SK-N-SH (cell line): ENCODE measurements at regions not wholly inside any gene's neighbourhood (a gene's known extent, or its start where the extent isn't known, plus 50 kb on each side); places are given as distances from the start of the nearest gene placed in this dataset.

Experiments used
- CTCF ChIA-PET: fragments of 300-600, 350-600 bp; formaldehyde crosslinking; extraction: SDS; loops from one replicate; lab custom pipeline; 2021; lab: Yijun Ruan, JAX
- POLR2A ChIA-PET: fragments of 350-600 bp; sonication (Branson Sonifier 250); formaldehyde crosslinking; extraction: SDS; loops from one replicate; lab custom pipeline; 2020; ENCODE audit warnings: antibody characterized with exemption, inconsistent platforms; lab: Yijun Ruan, JAX
- DNase-seq: peaks from one replicate; pipeline ENCODE4 v3.0.0; 2012
- H2AFZ ChIP-seq: fragments of 200-600 bp; sonication (generic); 2 replicates; pipeline ENCODE4 v1.8.1; 2016; ENCODE audit warnings: antibody characterized with exemption, mild to moderate bottlenecking, low read depth
- H3F3A ChIP-seq: fragments of 200-600 bp; sonication (generic); replicated peaks from 2 replicates; pipeline ENCODE3; 2016; ENCODE audit warnings: antibody characterized with exemption, mild to moderate bottlenecking; ENCODE audit not compliant: insufficient read depth
- H3K27ac ChIP-seq, 2 experiments: fragments of 200-500 bp in 1 of 2; fragments of 200-600 bp in 1 of 2; sonication (Bioruptor generic) in 1 of 2; sonication (generic), shearing (Covaris generic) in 1 of 2; 2 replicates each; pipeline versions ENCODE4 v1.5.1 to v1.6.1; 2014 to 2016; ENCODE audit warnings: low read depth in 2 of 2, inconsistent platforms in 1 of 2, low read length in 1 of 2, mild to moderate bottlenecking in 1 of 2, mixed read lengths in 1 of 2
- H3K27me3 ChIP-seq: fragments of 200-600 bp; sonication (generic), shearing (Covaris generic); 2 replicates; pipeline ENCODE4 v1.6.1; 2016; ENCODE audit warnings: mixed run types; ENCODE audit not compliant: insufficient read depth
- H3K36me3 ChIP-seq, 2 experiments: fragments of 200-500 bp in 1 of 2; fragments of 200-600 bp in 1 of 2; sonication (Bioruptor generic) in 1 of 2; sonication (generic) in 1 of 2; replicated peaks in 1 of 2; 2 replicates each; pipeline versions ENCODE3 to v1.5.1; 2014 to 2016; ENCODE audit warnings: low read length in 1 of 2, mild to moderate bottlenecking in 1 of 2; ENCODE audit not compliant: insufficient read depth in 2 of 2, control insufficient read depth in 1 of 2
- H3K4me1 ChIP-seq, 2 experiments: fragments of 200-500 bp in 1 of 2; fragments of 200-600 bp in 1 of 2; sonication (Bioruptor generic) in 1 of 2; sonication (generic), shearing (Covaris generic) in 1 of 2; 2 replicates each; pipeline versions ENCODE4 v1.5.1 to v1.6.1; 2014 to 2016; ENCODE audit warnings: low read depth in 1 of 2, low read length in 1 of 2, mixed run types in 1 of 2; ENCODE audit not compliant: insufficient read depth in 2 of 2, control insufficient read depth in 1 of 2
- H3K4me2 ChIP-seq: fragments of 200-600 bp; sonication (generic), shearing (Covaris generic); 2 replicates; pipeline ENCODE4 v1.6.1; 2017; ENCODE audit warnings: mixed run types
- H3K4me3 ChIP-seq, 2 experiments: fragments of 200-500 bp in 1 of 2; fragments of 200-600 bp in 1 of 2; sonication (Bioruptor generic) in 1 of 2; sonication (generic), shearing (Covaris generic) in 1 of 2; 2 replicates each; pipeline versions ENCODE4 v1.5.1 to v1.8.1; 2014 to 2016; ENCODE audit warnings: low read depth in 2 of 2, inconsistent platforms in 1 of 2, low read length in 1 of 2, mild to moderate bottlenecking in 1 of 2, mixed read lengths in 1 of 2, moderate library complexity in 1 of 2
- H3K79me2 ChIP-seq: fragments of 200-600 bp; sonication (generic); 2 replicates; pipeline ENCODE4 v1.8.1; 2017; ENCODE audit warnings: mild to moderate bottlenecking; ENCODE audit not compliant: insufficient read depth
- H3K9ac ChIP-seq: fragments of 200-600 bp; sonication (generic); 2 replicates; pipeline ENCODE4 v1.6.1; 2017; ENCODE audit warnings: mixed run types
- H3K9me2 ChIP-seq: fragments of 200-600 bp; sonication (generic); 2 replicates; pipeline ENCODE4 v1.6.1; 2017; ENCODE audit warnings: mixed run types
- H3K9me3 ChIP-seq: fragments of 200-600 bp; sonication (generic); 2 replicates; pipeline ENCODE4 v1.6.1; 2017; ENCODE audit warnings: mixed run types, mild to moderate bottlenecking, moderate library complexity
- H4K20me1 ChIP-seq: fragments of 200-600 bp; sonication (generic); 2 replicates; pipeline ENCODE4 v1.6.1; 2017; ENCODE audit warnings: mild to moderate bottlenecking, mixed run types; ENCODE audit not compliant: insufficient read depth
- CHD2 ChIP-seq: fragments of 150-350 bp; IDR thresholded peaks from 2 replicates; pipeline ENCODE4 v1.6.1; 2018; ENCODE audit warnings: low read length; ENCODE audit not compliant: partially characterized antibody
- CTCF ChIP-seq: fragments of 200-600 bp; sonication (generic); IDR thresholded peaks from 2 replicates; pipeline ENCODE4 v1.6.1; 2017; ENCODE audit warnings: antibody characterized with exemption, mild to moderate bottlenecking, moderate library complexity
- EZH2phosphoT487 ChIP-seq: fragments of 200-600 bp; sonication (generic); IDR thresholded peaks from 2 replicates; pipeline ENCODE4 v1.6.1; 2017; ENCODE audit warnings: low read depth, mixed run types, mild to moderate bottlenecking, antibody characterized with exemption, moderate library complexity, borderline replicate concordance
- FOSL2 ChIP-seq: IDR thresholded peaks from 2 replicates; pipeline ENCODE4 v1.4.0; 2012; ENCODE audit warnings: low read depth, mild to moderate bottlenecking, moderate library complexity, borderline replicate concordance
- FOXM1 ChIP-seq: IDR thresholded peaks from 2 replicates; pipeline ENCODE4 v1.4.0; 2012; ENCODE audit warnings: low read depth, mild to moderate bottlenecking
- GABPA ChIP-seq: IDR thresholded peaks from 2 replicates; pipeline ENCODE4 v1.4.0; 2012; ENCODE audit warnings: low read depth, mild to moderate bottlenecking
- GATA2 ChIP-seq: sonication (generic); formaldehyde crosslinking; IDR thresholded peaks from 2 replicates; pipeline ENCODE4 v1.5.0; 2020; ENCODE audit warnings: mild to moderate bottlenecking, missing genetic modification reagents
- IRF3 ChIP-seq: fragments of 150-350 bp; IDR thresholded peaks from 2 replicates; pipeline ENCODE4 v1.6.1; 2016; ENCODE audit warnings: mild to moderate bottlenecking, low read depth, low read length
- MAX ChIP-seq: IDR thresholded peaks from 2 replicates; pipeline ENCODE4 v1.4.0; 2012; ENCODE audit warnings: low read depth
- MEF2A ChIP-seq: IDR thresholded peaks from 2 replicates; pipeline ENCODE4 v1.4.0; 2012; ENCODE audit warnings: low read depth, borderline replicate concordance
- NRF1 ChIP-seq: IDR thresholded peaks from 2 replicates; pipeline ENCODE4 v1.6.1; 2012; ENCODE audit warnings: low read depth, mild to moderate bottlenecking, low read length
- RAD21 ChIP-seq: IDR thresholded peaks from 2 replicates; pipeline ENCODE4 v1.6.1; 2012; ENCODE audit warnings: mild to moderate bottlenecking, low read length
- RCOR1 ChIP-seq: fragments of 150-350 bp; IDR thresholded peaks from 2 replicates; pipeline ENCODE4 v1.6.1; 2017; ENCODE audit warnings: antibody characterized with exemption, low read length
- RFX5 ChIP-seq: IDR thresholded peaks from 2 replicates; pipeline ENCODE4 v1.6.1; 2012; ENCODE audit warnings: mild to moderate bottlenecking, improper control_type of control experiment, low read length
- SIN3A ChIP-seq: IDR thresholded peaks from 2 replicates; pipeline ENCODE4 v1.6.1; 2012; ENCODE audit warnings: low read depth, mild to moderate bottlenecking, low read length, moderate library complexity, borderline replicate concordance
- TAF1 ChIP-seq: IDR thresholded peaks from 2 replicates; pipeline ENCODE4 v1.6.1; 2012; ENCODE audit warnings: low read depth, mild to moderate bottlenecking, low read length, moderate library complexity, borderline replicate concordance
- TEAD4 ChIP-seq: IDR thresholded peaks from 2 replicates; pipeline ENCODE4 v1.4.0; 2012; ENCODE audit warnings: mild to moderate bottlenecking, borderline replicate concordance; ENCODE audit not compliant: insufficient read depth
- USF1 ChIP-seq: IDR thresholded peaks from 2 replicates; pipeline ENCODE4 v1.4.0; 2012; ENCODE audit warnings: low read depth, borderline replicate concordance
- USF2 ChIP-seq: fragments of 150-350 bp; IDR thresholded peaks from 2 replicates; pipeline ENCODE4 v1.6.1; 2017; ENCODE audit warnings: antibody characterized with exemption, low read length, low read depth, borderline replicate concordance
- WGBS: methylation state at CpG from one replicate; pipeline ENCODE4 v1.1.6; 2017; ENCODE audit warnings: low lambda C conversion rate; 5-methylcytosine and 5-hydroxymethylcytosine counted together
- TF ChIP-seq, protein P1 (sequence below): IDR thresholded peaks from 2 replicates; pipeline ENCODE4; 2012

DNA sequence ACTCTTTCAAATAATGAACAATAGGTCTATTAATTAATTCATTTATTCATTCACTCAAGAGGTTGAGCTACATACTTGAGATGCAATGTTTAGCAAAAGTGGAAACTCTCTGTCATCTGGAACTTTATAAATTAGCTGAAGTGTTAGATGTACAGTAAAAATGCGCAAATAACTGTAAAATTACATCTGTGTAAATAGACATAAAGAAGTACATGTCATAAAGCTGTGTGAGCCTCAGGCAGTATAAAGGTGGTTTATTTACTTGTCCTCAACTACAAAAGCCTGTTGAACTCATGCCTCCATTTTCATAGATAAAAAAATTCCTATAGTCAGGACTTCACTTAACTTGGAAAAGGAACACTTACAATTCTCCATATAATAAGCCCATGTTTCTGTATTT lies 343.1 kb downstream of the CDH11 start:
- H3K27me3 ChIP-seq, result no peaks in the 10 kb centered on the region
- POLR2A ChIA-PET, result no interaction called here
- no peaks in the 10 kb centered on the region for H3K79me2 ChIP-seq
- no peaks in the 10 kb centered on the region for H3K9me3 ChIP-seq
- no peak overlapping the region for H2AFZ ChIP-seq
- H3K4me1 ChIP-seq, result peaks cover 0 to 3% of the 10 kb centered on the region in 2 experiments; a peak in 1 of 4 replicates
- H3K27ac ChIP-seq, result no peak overlapping the region
- no peak overlapping the region for H3K4me2 ChIP-seq
- no peaks in the 10 kb centered on the region for H3F3A ChIP-seq
- no peaks in the 10 kb centered on the region for H4K20me1 ChIP-seq
- WGBS, result 92% methylated on average over 1 of the region's 1 CpG
- TF ChIP-seq CHD2 (no peak), MAX (no peak), IRF3 (no peak), RFX5 (no peak), EZH2phosphoT487 (no peak), USF2 (no peak), TAF1 (no peak), RCOR1 (no peak), SIN3A (no peak)
- TF ChIP-seq, protein P1, sequence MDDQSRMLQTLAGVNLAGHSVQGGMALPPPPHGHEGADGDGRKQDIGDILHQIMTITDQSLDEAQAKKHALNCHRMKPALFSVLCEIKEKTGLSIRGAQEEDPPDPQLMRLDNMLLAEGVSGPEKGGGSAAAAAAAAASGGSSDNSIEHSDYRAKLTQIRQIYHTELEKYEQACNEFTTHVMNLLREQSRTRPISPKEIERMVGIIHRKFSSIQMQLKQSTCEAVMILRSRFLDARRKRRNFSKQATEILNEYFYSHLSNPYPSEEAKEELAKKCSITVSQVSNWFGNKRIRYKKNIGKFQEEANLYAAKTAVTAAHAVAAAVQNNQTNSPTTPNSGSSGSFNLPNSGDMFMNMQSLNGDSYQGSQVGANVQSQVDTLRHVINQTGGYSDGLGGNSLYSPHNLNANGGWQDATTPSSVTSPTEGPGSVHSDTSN, result no peak
- TF ChIP-seq, all 33 proteins: peak for 0
- H3K9ac ChIP-seq, result no peak overlapping the region
- no peaks in the 10 kb centered on the region for H3K36me3 ChIP-seq
- CTCF ChIA-PET, result interaction anchor here (1.4 kb wide), 1 partner anchor 11 kb away, joined by 3 read pairs; no protein-coding TSS in a partner anchor
- H3K4me3 ChIP-seq, result no peak overlapping the region
- H3K9me2 ChIP-seq, result no peaks in the 10 kb centered on the region
- no peak for DNase-seq

GRCh38 chr16:64773638-64774037 lies 348.2 kb downstream of the CDH11 start:
- Histone ChIP-seq H3F3A (no peaks in the 10 kb centered on the region), H3K4me3 (no peak overlapping the region), H3K79me2 (no peaks in the 10 kb centered on the region), H3K27me3 (no peaks in the 10 kb centered on the region), H3K4me2 (no peak overlapping the region), H3K4me1 (peaks cover 4 to 7% of the 10 kb centered on the region in 2 experiments; a peak in 1 of 4 replicates), H3K9me3 (no peaks in the 10 kb centered on the region), H3K27ac (peak overlapping the region; percentile 13 to 76; a peak in 2 of 4 replicates), H3K9ac (no peak overlapping the region), H3K36me3 (no peaks in the 10 kb centered on the region), H3K9me2 (no peaks in the 10 kb centered on the region), H2AFZ (peak overlapping the region; percentile 5; the same call in 1 of the 2 replicates), H4K20me1 (no peaks in the 10 kb centered on the region)
- CTCF ChIA-PET, result no interaction called here
- WGBS, result 21% methylated on average over 2 of the region's 2 CpGs
- POLR2A ChIA-PET, result no interaction called here
- DNase-seq, result peak; percentile 22
- no peak for TF ChIP-seq FOSL2
- TF ChIP-seq RAD21, result no peak
- no peak for TF ChIP-seq TAF1
- TF ChIP-seq TEAD4, result no peak
- no peak for TF ChIP-seq MEF2A
- TF ChIP-seq USF1, result no peak
- TF ChIP-seq RFX5, result no peak
- TF ChIP-seq EZH2phosphoT487, result no peak
- no peak for TF ChIP-seq NRF1
- TF ChIP-seq GABPA, result no peak
- no peak for TF ChIP-seq CTCF
- TF ChIP-seq GATA2 (CRISPR knock-in tag), result peak; percentile 44
- TF ChIP-seq MAX, result no peak
- TF ChIP-seq FOXM1, result no peak
- TF ChIP-seq SIN3A, result no peak
